Naive thymus-derived CD4-positive, alpha-beta T cell (primary cell): ENCODE measurements at regions not wholly inside any gene's neighbourhood (a gene's known extent, or its start where the extent isn't known, plus 50 kb on each side); places are given as distances from the start of the nearest gene placed in this dataset.
"Not testable (repeated sequence)": the region's sequence is repeated elsewhere in the genome, so short reads cannot be mapped to it uniquely, and the experiment has no call there.

ENCODE experiments used
- ATAC-seq: fragments of 150-1000 bp; cut with Tn5 transposase; 2 replicates; pipeline ENCODE4 v1.10.0; 2021; ENCODE audit warnings: mild to moderate bottlenecking, moderate library complexity
- CTCF ChIA-PET: fragments of 350-600 bp; sonication (Branson Sonifier 250); formaldehyde crosslinking; loops from one replicate; lab custom pipeline; 2021; ENCODE audit warnings: antibody characterized with exemption; lab: Charles Lee
- POLR2A ChIA-PET: fragments of 350-600 bp; sonication (Branson Sonifier 250); formaldehyde crosslinking; loops from one replicate; lab custom pipeline; 2021; ENCODE audit warnings: antibody characterized with exemption, inconsistent platforms; lab: Charles Lee
- DNase-seq, 9 donors: peaks; one replicate each; pipeline versions ENCODE4 v3.0.0 to v3.0.0-alpha.2; 2020 to 2022; ENCODE audit warnings: mixed read lengths in 1 of 9
- H3K27ac ChIP-seq: one replicate; pipeline ENCODE4 v1.7.0; 2013; ENCODE audit warnings: mild to moderate bottlenecking, low read depth, low read length, moderate library complexity
- H3K27me3 ChIP-seq, 2 donors: one replicate each; pipeline ENCODE4 v1.7.0; 2013; ENCODE audit warnings: low read length in 2 of 2, mild to moderate bottlenecking in 2 of 2, moderate library complexity in 2 of 2; ENCODE audit not compliant: control insufficient read depth in 2 of 2, insufficient read depth in 2 of 2
- H3K36me3 ChIP-seq, 3 experiments: 1 replicate in 2 of 3; 2 replicates in 1 of 3; pipeline ENCODE4 v1.7.0; 2013; ENCODE audit warnings: low read length in 3 of 3, mild to moderate bottlenecking in 3 of 3, moderate library complexity in 1 of 3; ENCODE audit not compliant: insufficient read depth in 3 of 3, control insufficient read depth in 2 of 3
- H3K4me1 ChIP-seq, 2 donors: one replicate each; pipeline ENCODE4 v1.7.0; 2013; ENCODE audit warnings: low read length in 2 of 2, mild to moderate bottlenecking in 2 of 2, moderate library complexity in 1 of 2; ENCODE audit not compliant: control insufficient read depth in 2 of 2, insufficient read depth in 2 of 2
- H3K4me3 ChIP-seq: 2 replicates; pipeline ENCODE4 v1.7.0; 2013; ENCODE audit warnings: mild to moderate bottlenecking, low read length
- H3K9me3 ChIP-seq, 3 experiments: 1 replicate in 2 of 3; 2 replicates in 1 of 3; pipeline ENCODE4 v1.7.0; 2013; ENCODE audit warnings: low read length in 3 of 3; ENCODE audit not compliant: control insufficient read depth in 2 of 3
- H3K27ac Mint-ChIP-seq, 9 donors: one replicate each; pipeline ENCODE4 v1.8.0; 2020 to 2022; ENCODE audit warnings: mixed read lengths in 9 of 9, mild to moderate bottlenecking in 8 of 9, moderate library complexity in 5 of 9, inconsistent platforms in 2 of 9
- H3K27me3 Mint-ChIP-seq, 5 donors: one replicate each; pipeline ENCODE4 v1.8.0; 2021 to 2022; ENCODE audit warnings: mixed read lengths in 5 of 5, mild to moderate bottlenecking in 1 of 5
- H3K36me3 Mint-ChIP-seq, 5 donors: one replicate each; pipeline ENCODE4 v1.8.0; 2020 to 2022; ENCODE audit warnings: mixed read lengths in 5 of 5, mild to moderate bottlenecking in 3 of 5, inconsistent platforms in 1 of 5
- H3K4me1 Mint-ChIP-seq, 7 donors: one replicate each; pipeline ENCODE4 v1.8.0; 2020 to 2022; ENCODE audit warnings: mixed read lengths in 7 of 7, mild to moderate bottlenecking in 3 of 7, inconsistent platforms in 1 of 7
- H3K4me3 Mint-ChIP-seq, 10 donors: one replicate each; pipeline ENCODE4 v1.8.0; 2020 to 2022; ENCODE audit warnings: mild to moderate bottlenecking in 10 of 10, mixed read lengths in 10 of 10, moderate library complexity in 6 of 10, inconsistent platforms in 2 of 10
- H3K9me3 Mint-ChIP-seq, 11 donors: one replicate each; pipeline ENCODE4 v1.8.0; 2020 to 2022; ENCODE audit warnings: mixed read lengths in 11 of 11, mild to moderate bottlenecking in 4 of 11, inconsistent platforms in 1 of 11, moderate library complexity in 1 of 11
- intact Hi-C, 2 donors: fragments of 100-400 bp; cut with micrococcal nuclease; formaldehyde crosslinking; loops; one replicate each; pipeline ENCODE4 v1.15.1; 2023

DNA sequence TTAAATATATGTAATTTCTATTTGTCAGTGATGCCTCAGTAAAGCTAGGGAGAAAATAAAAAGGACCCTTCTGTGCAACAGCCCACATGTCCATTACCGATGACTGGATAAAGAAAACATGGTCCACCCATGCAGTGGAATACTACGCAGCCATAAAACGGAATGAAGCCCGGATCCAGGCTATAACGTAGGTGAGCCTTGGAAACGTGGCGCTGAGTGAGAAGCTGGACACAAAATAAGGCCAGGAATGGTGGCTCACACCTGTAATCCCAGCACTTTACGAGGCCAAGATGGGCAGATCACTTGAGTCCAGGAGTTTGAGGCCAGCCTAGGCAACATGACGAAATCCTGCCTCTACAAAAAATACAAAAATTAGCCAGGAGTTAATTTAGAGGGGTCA is 98.2 kb downstream of the CRLF3 start:
- peaks cover 4 to 15% (median 9%) of the 10 kb centered on the region in 7 donors for H3K4me1 Mint-ChIP-seq
- H3K4me3 ChIP-seq, ATAC-seq, POLR2A ChIA-PET, H3K27me3 Mint-ChIP-seq, H3K36me3 Mint-ChIP-seq, H3K27me3 ChIP-seq, H3K27ac ChIP-seq, intact Hi-C loops, CTCF ChIA-PET, H3K9me3 ChIP-seq, H3K4me3 Mint-ChIP-seq, H3K4me1 ChIP-seq, H3K9me3 Mint-ChIP-seq, H3K36me3 ChIP-seq, H3K27ac Mint-ChIP-seq: not testable (repeated sequence)
- DNase-seq = peak in 1 of 9 donors; percentile 3

DNA sequence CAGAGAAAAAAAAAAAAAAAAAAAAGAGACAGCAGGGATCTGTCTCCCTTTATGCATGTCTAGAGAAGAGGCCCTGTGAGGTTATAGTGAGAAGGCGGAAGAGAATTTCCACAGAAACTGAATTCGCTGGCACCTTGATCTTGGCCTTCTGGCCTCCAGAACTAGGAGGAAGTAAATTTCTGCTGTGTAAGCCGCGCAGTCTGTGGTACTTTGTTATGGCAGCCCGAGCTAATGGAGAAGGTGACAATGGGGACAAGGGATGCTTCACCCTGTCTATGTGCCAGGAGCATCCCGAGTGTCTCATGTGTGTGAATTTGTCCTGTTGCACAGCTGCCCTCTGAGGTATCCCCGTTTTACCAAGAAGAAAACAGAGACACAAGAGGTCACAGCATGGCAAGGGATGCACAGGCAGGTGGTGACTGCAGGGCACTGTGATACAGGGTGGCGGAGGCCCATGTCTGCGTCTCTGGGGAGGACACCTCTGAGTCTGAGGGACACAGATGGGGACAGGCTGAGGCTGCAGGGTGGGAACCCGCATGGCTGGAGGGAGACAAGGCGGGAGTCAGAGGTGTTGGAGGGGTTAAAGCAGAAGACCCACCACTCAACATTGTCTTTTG is 100.3 kb downstream of the CRLF3 start:
- CTCF ChIA-PET, H3K27me3 ChIP-seq, H3K27me3 Mint-ChIP-seq, H3K9me3 Mint-ChIP-seq, intact Hi-C loops, H3K36me3 ChIP-seq, H3K4me3 ChIP-seq, H3K4me3 Mint-ChIP-seq, H3K9me3 ChIP-seq, H3K4me1 ChIP-seq, H3K27ac ChIP-seq, H3K36me3 Mint-ChIP-seq: not testable (repeated sequence)
- Mint-ChIP-seq H3K27ac (peak overlapping the region in 1 of 9 donors; percentile 42), H3K4me1 (peaks cover 4 to 13% (median 5%) of the 10 kb centered on the region in 7 donors)
- POLR2A ChIA-PET = interaction anchor here (0.6 kb wide), 1 partner anchor 10 kb away, joined by 3 read pairs; no protein-coding TSS in a partner anchor
- peak; percentile 38 for ATAC-seq
- peak in 1 of 9 donors; percentile 18 for DNase-seq

DNA sequence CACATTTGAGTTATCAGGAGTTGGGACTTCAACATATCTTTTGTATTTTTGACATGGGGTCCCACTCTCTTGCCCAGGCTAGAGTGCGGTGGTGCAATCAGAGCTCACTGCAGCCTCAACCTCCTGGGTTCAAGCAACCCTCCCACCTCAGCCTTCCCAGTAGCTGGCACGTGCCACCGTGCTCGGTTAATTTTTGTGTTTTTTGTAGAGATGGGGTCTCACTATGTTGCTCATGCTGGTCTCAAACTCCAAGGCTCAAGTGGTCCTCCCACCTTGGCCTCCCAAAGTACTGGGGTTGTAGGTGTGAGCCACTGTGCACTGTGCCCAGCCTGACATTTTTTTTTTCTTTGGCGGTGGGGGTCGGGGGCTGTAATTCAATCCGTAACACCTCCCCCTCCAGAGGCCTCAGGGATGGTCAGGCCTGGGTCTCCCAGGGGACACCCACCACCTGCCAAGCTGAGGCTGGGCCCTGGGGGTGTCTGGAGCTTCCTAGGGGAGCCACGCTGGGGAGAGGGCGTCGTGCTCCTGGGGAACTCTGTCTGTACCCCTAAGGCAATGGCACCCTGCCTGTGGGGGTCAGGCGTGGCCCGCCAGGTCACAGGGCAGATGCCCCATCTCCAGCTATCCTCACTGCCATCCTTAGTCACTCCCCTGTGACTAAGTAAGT is 102.2 kb downstream of the CRLF3 start:
- H3K4me1 ChIP-seq, H3K27me3 ChIP-seq, H3K4me3 Mint-ChIP-seq, H3K9me3 ChIP-seq, H3K4me3 ChIP-seq, H3K27ac Mint-ChIP-seq, ATAC-seq, POLR2A ChIA-PET, H3K36me3 ChIP-seq, H3K27ac ChIP-seq, CTCF ChIA-PET, H3K9me3 Mint-ChIP-seq, H3K36me3 Mint-ChIP-seq, intact Hi-C loops, H3K27me3 Mint-ChIP-seq: not testable (repeated sequence)
- H3K4me1 Mint-ChIP-seq = peaks cover 5 to 11% (median 8%) of the 10 kb centered on the region in 7 donors
- peak in 1 of 9 donors; percentile 6 for DNase-seq

DNA sequence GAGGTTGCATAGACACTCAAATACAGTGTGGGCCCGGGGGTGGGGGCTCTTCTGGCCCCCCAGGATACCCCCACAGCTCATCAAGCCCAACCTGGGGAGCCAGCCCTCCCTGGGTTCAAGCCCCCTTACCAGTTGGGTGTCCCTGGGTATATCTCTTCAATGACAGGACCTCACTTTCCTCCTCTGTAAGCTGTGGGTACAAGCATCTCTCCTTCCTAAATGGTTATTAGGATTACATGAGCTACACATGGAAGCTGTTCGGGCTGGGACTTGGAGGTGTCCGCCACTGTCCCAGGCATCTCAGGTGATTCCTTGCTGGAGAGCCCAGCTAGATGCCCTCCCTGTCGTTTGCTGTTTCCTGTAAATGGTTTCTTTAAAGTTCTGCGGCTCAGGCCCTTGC is 103.5 kb downstream of the CRLF3 start:
- H3K4me1 Mint-ChIP-seq = peaks cover 5 to 13% (median 8%) of the 10 kb centered on the region in 7 donors
- POLR2A ChIA-PET = interaction anchor here (0.6 kb wide), 1 partner anchor 1997 kb away, joined by 3 read pairs; no protein-coding TSS in a partner anchor
- H3K4me1 ChIP-seq, H3K4me3 Mint-ChIP-seq, intact Hi-C loops, H3K36me3 ChIP-seq, CTCF ChIA-PET, H3K27ac Mint-ChIP-seq, H3K27me3 Mint-ChIP-seq, H3K36me3 Mint-ChIP-seq, ATAC-seq, H3K9me3 Mint-ChIP-seq, H3K4me3 ChIP-seq, H3K27ac ChIP-seq, H3K27me3 ChIP-seq, H3K9me3 ChIP-seq: not testable (repeated sequence)
- DNase-seq = peak in 1 of 9 donors; percentile 10

DNA sequence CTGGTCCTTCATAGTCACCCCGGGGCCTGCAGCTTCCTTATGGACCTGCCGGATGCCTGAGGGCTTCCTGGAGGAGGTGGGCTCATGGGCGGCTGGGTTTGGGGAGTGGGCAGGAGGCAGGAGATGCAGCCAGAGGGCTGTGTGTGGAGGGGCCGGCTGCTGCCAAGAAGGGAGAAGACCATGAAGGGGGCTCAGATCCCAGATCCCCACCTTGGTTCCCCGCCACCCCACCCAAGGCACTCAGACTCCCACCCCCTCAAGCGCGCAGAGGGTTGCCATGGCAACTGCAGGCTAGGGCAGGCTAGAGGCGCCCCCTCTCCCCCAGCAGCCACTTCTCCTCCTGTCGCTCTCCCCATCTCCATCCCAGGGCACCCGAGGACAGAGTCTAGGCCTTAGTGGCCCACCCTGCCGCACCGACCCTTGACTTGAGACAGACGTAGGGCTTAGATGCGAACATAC is 104.5 kb downstream of the CRLF3 start:
- no peak for ATAC-seq
- H3K27ac ChIP-seq = no peak overlapping the region
- H3K36me3 Mint-ChIP-seq = no peaks in the 10 kb centered on the region
- no peak overlapping the region for H3K4me3 Mint-ChIP-seq
- no peaks in the 10 kb centered on the region for H3K27me3 Mint-ChIP-seq
- H3K4me1 Mint-ChIP-seq = peaks cover 5 to 13% (median 9%) of the 10 kb centered on the region in 7 donors
- H3K4me3 ChIP-seq = no peak overlapping the region
- H3K27ac Mint-ChIP-seq = no peak overlapping the region
- POLR2A ChIA-PET = no interaction called here
- intact Hi-C loops = no loop called here
- no peaks in the 10 kb centered on the region for H3K9me3 ChIP-seq
- no peaks in the 10 kb centered on the region for H3K36me3 ChIP-seq
- DNase-seq = peak in 1 of 9 donors; percentile 19
- peaks cover 0 to 3% of the 10 kb centered on the region in 2 donors for H3K4me1 ChIP-seq
- H3K27me3 ChIP-seq = no peaks in the 10 kb centered on the region
- H3K9me3 Mint-ChIP-seq = no peaks in the 10 kb centered on the region
- CTCF ChIA-PET = no interaction called here

DNA sequence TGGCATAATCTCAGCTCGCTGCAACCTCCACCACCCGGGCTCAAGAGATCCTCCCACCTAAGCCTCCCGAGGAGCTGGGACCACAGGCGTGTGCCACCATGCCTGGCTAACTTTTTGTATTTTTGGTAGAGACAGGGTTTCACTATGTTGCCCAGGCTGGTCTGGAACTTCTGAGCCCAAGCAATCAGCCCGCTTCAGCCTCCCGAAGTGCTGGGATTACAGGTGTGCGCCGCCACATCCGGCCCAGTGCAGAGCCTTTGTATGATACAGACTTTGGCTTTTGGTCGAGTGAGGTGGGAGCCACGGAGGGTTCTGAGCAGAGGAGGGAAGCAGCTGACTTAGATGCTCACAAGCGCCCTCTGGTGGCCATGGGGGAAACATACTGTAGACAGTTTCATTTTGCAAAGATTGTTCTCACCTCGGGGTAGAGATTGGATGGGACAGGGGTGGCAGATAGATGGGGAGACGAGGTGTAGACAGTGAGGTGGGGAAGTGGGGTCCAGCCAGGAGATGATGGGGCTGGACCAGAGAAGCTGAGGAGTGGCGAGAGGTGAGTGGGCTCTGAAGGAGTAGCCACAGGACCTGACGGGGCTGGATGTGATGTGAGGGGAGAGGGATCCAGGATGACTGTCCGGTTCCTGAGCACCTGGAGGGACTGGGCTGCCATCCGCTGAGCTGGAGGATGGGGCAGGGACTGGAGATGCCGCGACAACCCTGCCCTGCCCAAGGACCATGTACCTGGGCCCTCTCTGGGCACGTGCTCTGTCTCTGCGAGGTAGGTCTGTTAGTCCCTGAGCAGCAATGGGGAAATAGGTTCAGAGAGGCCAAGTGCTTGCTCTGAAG is 105.1 kb downstream of the CRLF3 start:
- POLR2A ChIA-PET = not testable (repeated sequence)
- CTCF ChIA-PET = interaction anchor here (0.6 kb wide), 1 partner anchor 212 kb away, joined by 4 read pairs; no protein-coding TSS in a partner anchor
- peak; percentile 83 for ATAC-seq

More for the DNA sequence above, 105.1 kb downstream of the CRLF3 start:
- not testable (repeated sequence) for H3K4me3 ChIP-seq, H3K36me3 Mint-ChIP-seq, H3K27me3 ChIP-seq, H3K9me3 Mint-ChIP-seq, H3K4me1 ChIP-seq, H3K27me3 Mint-ChIP-seq, H3K9me3 ChIP-seq, H3K36me3 ChIP-seq, H3K27ac ChIP-seq
- Mint-ChIP-seq H3K4me1 (peaks cover 5 to 13% (median 9%) of the 10 kb centered on the region in 7 donors), H3K27ac (peak overlapping the region in 2 of 9 donors; percentile 0 to 60), H3K4me3 (peak overlapping the region in 8 of 10 donors; percentile 1 to 64 (median 15))
- intact Hi-C loops = loop anchor here (2.0 to 5.0 kb wide), 3 partner anchors 108 to 379 kb away; partner anchors contain the start of gene GOSR1 (in 1 of the 2)
- peak; percentile 44 to 77 (median 64) for DNase-seq
